D721Med (cell line): ENCODE measurements at regions not wholly inside any gene's neighbourhood (a gene's known extent, or its start where the extent isn't known, plus 50 kb on each side); places are given as distances from the start of the nearest gene placed in this dataset.
"Not testable (repeated sequence)": the region's sequence is repeated elsewhere in the genome, so short reads cannot be mapped to it uniquely, and the experiment has no call there.

ENCODE experiments used
- DNase-seq: peaks from one replicate; pipeline ENCODE4 v3.0.0; 2011; ENCODE audit warnings: low spot score; ENCODE audit not compliant: insufficient read length
- FAIRE-seq: peaks from 2 replicates; lab custom pipeline; 2011; peaks lifted over from hg19 to GRCh38; lab: Jason Lieb, UNC
- TF ChIP-seq, protein P1 (sequence below): IDR thresholded peaks from 2 replicates; pipeline ENCODE4 v1.5.1; 2012; ENCODE audit warnings: mild to moderate bottlenecking, control low read depth; ENCODE audit not compliant: insufficient read depth; ENCODE audit errors: missing control alignments

DNA sequence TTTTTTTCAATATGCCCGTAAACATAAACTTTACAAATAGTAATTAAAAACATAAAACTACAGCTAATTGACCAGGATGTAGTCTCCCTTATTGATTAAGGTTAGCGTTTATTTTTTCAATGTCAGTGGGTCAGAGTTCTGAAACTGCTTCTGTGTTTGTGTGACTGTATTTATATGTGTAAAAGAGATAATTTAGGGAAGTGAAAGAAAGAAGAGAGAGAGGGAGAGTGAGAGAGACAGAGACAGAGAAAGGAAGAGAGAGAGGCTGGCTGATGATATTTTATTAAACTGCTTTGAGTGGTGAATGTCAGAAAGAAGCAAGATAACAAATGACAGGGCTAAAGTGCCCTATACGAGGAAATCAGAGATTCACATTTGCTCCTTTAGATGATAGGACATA lies 266.1 kb upstream of the PTCHD4 start:
- no peak for DNase-seq
- no peak for FAIRE-seq
- TF ChIP-seq, protein P1, sequence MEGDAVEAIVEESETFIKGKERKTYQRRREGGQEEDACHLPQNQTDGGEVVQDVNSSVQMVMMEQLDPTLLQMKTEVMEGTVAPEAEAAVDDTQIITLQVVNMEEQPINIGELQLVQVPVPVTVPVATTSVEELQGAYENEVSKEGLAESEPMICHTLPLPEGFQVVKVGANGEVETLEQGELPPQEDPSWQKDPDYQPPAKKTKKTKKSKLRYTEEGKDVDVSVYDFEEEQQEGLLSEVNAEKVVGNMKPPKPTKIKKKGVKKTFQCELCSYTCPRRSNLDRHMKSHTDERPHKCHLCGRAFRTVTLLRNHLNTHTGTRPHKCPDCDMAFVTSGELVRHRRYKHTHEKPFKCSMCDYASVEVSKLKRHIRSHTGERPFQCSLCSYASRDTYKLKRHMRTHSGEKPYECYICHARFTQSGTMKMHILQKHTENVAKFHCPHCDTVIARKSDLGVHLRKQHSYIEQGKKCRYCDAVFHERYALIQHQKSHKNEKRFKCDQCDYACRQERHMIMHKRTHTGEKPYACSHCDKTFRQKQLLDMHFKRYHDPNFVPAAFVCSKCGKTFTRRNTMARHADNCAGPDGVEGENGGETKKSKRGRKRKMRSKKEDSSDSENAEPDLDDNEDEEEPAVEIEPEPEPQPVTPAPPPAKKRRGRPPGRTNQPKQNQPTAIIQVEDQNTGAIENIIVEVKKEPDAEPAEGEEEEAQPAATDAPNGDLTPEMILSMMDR = no peak

DNA sequence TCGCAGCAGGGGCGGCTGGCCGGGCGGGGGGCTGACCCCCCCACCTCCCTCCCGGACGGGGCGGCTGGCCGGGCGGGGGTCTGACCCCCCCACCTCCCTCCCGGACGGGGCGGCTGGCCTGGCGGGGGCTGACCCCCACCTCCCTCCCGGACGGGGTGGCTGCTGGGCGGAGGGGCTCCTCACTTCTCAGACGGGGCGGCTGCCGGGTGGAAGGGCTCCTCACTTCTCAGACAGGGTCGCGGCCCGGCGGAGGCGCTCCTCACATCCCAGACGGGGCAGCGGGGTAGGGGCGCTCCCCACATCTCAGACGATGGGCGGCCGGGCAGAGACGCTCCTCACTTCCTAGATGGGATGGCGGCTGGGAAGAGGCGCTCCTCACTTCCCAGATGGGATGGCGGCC lies 260.2 kb upstream of the PTCHD4 start:
- not testable (repeated sequence) for FAIRE-seq, DNase-seq

DNA sequence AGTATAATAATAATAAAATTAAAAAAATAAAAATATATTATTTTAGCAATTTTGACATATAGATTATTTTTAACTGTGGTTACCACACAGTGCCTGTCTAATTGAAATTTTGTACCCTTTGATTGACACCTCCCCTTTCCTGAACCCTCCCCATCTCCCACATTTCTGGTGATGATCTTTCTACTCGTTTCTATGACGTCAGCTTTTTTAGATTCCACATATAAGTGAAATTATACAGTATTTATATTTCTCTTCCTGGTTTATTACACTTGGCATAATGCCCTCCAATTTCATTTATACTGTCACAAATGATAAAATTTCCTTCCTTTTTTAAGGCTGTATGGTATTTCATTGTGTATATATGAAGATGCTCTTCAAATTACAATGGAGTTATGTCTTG lies 258.1 kb upstream of the PTCHD4 start:
- TF ChIP-seq, protein P1 = no peak
- DNase-seq (no peak), FAIRE-seq (no peak)

DNA sequence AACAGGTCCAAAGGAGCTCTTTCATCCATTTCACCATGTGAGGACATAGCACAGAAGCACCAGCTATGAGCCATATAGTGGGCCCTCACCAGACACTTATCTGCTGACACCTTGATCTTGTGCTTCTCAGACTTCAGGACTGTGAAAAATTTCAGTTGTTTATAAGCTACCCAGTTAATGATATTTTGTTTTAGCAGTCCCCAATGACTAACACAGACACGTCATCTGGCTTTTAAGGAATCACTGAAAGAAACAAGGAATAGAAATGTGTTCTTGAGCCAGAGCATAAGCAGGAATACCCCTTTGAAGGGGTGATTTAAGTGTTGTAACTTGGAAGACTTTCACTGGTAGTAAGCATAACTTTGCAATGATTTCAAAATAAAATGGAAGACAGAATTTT lies 214.7 kb upstream of the PTCHD4 start:
- TF ChIP-seq, protein P1 = no peak
- DNase-seq (no peak), FAIRE-seq (no peak)

DNA sequence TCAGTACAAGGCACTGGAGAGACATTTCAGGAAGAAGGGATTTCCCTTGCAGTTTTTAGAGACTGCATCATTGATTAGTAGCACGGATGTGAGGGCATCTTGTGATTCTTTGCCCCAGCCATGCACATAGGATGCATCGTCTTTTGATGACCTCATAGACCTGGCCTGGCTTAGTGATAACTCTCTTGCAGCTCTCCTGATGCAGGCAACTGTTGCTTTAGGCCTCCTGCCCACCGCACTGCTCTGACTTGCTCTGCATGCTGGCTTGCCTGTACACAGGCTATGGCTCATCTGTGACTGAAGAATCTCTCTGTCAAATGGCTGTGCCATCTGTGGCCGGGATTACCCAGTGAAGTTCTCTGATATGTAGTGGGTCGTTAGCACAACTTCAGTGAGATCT lies 207.7 kb upstream of the PTCHD4 start:
- TF ChIP-seq, protein P1 = no peak
- FAIRE-seq (no peak), DNase-seq (no peak)

- TF ChIP-seq, protein P1 = no peak
- DNase-seq (no peak), FAIRE-seq (no peak)
Measured at GRCh38 chr6:48315915-48316314, 204.9 kb upstream of the PTCHD4 start.

- DNase-seq (no peak), FAIRE-seq (no peak)
Measured at GRCh38 chr6:48315051-48315719, 204.2 kb upstream of the PTCHD4 start.

More at GRCh38 chr6:48315051-48315719, 204.2 kb upstream of the PTCHD4 start:
- TF ChIP-seq, protein P1 = no peak
